Epithelial cell of esophagus (primary cell): ENCODE measurements at regions not wholly inside any gene's neighbourhood (a gene's known extent, or its start where the extent isn't known, plus 50 kb on each side); places are given as distances from the start of the nearest gene placed in this dataset.

ENCODE experiments used
- DNase-seq: peaks from one replicate; pipeline ENCODE4 v3.0.0; 2010; ENCODE audit warnings: low read depth
- H3K4me3 ChIP-seq: 2 replicates; pipeline ENCODE4 v1.5.1; 2011; ENCODE audit warnings: mild to moderate bottlenecking, low read length, control low read depth
- CTCF ChIP-seq: IDR thresholded peaks from 2 replicates; pipeline ENCODE4 v1.5.1; 2011; ENCODE audit warnings: low read depth, mild to moderate bottlenecking, low read length, control low read depth, inconsistent platforms; ENCODE audit not compliant: insufficient read depth; ENCODE audit errors: missing control alignments

GRCh38 chr10:61289813-61290212 lies 163.4 kb downstream of the TMEM26 start:
- H3K4me3 ChIP-seq, result no peak overlapping the region
- no peak for DNase-seq
- TF ChIP-seq CTCF, result no peak

GRCh38 chr10:61286686-61287085 lies 166.5 kb downstream of the TMEM26 start:
- no peak overlapping the region for H3K4me3 ChIP-seq
- no peak for TF ChIP-seq CTCF
- no peak for DNase-seq

GRCh38 chr10:61285749-61286148 lies 167.4 kb downstream of the TMEM26 start:
- no peak overlapping the region for H3K4me3 ChIP-seq
- no peak for TF ChIP-seq CTCF
- DNase-seq, result no peak

- no peak overlapping the region for H3K4me3 ChIP-seq
- DNase-seq, result peak; percentile 63
- peak; percentile 70 for TF ChIP-seq CTCF
Observed at GRCh38 chr10:61284222-61284890, 168.8 kb downstream of the TMEM26 start.

GRCh38 chr10:61283481-61284221 lies 169.5 kb downstream of the TMEM26 start:
- DNase-seq, result peak; percentile 46
- no peak overlapping the region for H3K4me3 ChIP-seq
- TF ChIP-seq CTCF, result no peak

- no peak overlapping the region for H3K4me3 ChIP-seq
- DNase-seq, result no peak
- TF ChIP-seq CTCF, result no peak
Observed at GRCh38 chr10:61283066-61283465, 170.1 kb downstream of the TMEM26 start.
